ENCODE measurements at regions not wholly inside any gene's neighbourhood (a gene's known extent, or its start where the extent isn't known, plus 50 kb on each side); places are given as distances from the start of the nearest gene placed in this dataset.

DNA sequence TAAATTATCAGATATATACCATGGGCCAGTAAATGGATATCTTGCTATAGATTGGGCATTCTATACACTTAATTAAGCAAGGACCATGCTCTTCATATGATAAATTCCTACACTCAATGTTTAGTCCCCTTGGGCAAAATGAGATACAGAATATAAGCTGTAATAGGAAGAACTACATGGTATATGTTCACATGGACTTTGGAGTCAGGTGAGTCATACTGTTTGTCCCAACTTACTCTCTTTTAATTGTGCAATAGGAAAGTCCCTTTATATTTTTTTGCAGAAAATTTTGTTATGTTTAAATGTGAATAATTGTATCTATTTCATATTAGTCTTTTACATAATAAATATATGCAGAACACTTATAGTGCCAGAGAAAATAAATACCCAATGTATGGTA is 820.2 kb upstream of the ADAMTS5 start:
- no peak for TF ChIP-seq POLR2A (IDR thresholded peaks at IDR 0.05)
- TF ChIP-seq, protein P1, sequence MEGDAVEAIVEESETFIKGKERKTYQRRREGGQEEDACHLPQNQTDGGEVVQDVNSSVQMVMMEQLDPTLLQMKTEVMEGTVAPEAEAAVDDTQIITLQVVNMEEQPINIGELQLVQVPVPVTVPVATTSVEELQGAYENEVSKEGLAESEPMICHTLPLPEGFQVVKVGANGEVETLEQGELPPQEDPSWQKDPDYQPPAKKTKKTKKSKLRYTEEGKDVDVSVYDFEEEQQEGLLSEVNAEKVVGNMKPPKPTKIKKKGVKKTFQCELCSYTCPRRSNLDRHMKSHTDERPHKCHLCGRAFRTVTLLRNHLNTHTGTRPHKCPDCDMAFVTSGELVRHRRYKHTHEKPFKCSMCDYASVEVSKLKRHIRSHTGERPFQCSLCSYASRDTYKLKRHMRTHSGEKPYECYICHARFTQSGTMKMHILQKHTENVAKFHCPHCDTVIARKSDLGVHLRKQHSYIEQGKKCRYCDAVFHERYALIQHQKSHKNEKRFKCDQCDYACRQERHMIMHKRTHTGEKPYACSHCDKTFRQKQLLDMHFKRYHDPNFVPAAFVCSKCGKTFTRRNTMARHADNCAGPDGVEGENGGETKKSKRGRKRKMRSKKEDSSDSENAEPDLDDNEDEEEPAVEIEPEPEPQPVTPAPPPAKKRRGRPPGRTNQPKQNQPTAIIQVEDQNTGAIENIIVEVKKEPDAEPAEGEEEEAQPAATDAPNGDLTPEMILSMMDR (IDR thresholded peaks at IDR 0.05), result no peak
- Histone ChIP-seq H3K4me3 (no peak overlapping the region), H3K27me3 (no peaks in the 10 kb centered on the region), H3K36me3 (no peaks in the 10 kb centered on the region), H3K27ac (no peak overlapping the region), H3K4me1 (no peaks in the 10 kb centered on the region), H3K9me3 (no peaks in the 10 kb centered on the region)
- no peak for DNase-seq

DNA sequence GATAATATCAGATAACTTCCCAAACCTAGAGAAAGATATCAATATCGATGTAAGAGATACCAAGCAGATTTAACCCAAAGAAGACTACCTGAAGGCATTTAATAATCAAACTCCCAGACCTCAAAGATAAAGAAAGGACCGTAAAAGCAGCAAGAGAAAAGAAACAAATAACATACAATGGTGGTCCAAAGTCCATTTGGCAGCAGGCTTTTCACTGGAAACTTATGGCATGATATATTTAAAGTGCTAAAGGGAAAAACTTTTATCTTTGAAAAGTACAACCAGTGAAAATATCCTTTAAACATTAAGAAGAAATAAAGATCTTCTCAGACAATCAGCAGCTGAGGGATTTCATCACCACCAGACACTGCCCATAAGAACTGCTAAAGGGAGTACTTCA is 812.7 kb upstream of the ADAMTS5 start:
- Histone ChIP-seq H3K9me3 (no peaks in the 10 kb centered on the region), H3K27ac (no peak overlapping the region), H3K4me3 (no peak overlapping the region), H3K4me1 (no peaks in the 10 kb centered on the region), H3K36me3 (no peaks in the 10 kb centered on the region), H3K27me3 (no peaks in the 10 kb centered on the region)
- no peak for DNase-seq
- no peak for TF ChIP-seq POLR2A (IDR thresholded peaks at IDR 0.05)
- TF ChIP-seq, protein P1 (IDR thresholded peaks at IDR 0.05), result no peak

DNA sequence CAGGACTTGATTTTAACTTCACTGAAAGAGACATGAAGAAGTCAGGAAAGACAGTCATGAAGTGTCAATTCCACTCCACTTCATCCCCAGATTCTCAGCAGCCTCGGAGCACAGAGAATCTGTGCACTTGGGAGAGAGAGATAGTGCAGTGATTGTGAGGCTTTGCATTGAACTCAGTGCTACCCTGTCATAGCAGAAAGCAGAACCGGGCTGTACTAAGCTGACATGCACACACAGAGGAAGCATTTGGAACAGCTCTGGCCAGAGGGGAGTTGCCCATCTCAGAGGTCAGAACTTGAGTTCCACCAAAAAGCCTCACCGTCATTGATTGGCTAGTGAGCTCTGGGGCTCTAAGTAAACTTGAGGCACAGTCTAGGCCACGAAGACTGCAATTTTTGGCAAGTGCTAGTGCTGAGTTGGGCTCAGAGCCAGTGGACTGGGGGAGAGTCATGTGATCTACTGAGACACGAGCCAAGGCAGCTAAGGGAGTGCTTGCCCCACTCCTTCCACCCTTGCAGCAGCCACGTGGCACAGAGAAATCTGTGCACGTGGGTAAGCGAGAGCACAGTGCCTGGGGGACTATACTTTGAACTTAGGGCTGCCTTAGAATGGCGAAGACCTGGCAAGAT is 810.2 kb upstream of the ADAMTS5 start:
- no peaks in the 10 kb centered on the region for H3K27me3 ChIP-seq

DNA sequence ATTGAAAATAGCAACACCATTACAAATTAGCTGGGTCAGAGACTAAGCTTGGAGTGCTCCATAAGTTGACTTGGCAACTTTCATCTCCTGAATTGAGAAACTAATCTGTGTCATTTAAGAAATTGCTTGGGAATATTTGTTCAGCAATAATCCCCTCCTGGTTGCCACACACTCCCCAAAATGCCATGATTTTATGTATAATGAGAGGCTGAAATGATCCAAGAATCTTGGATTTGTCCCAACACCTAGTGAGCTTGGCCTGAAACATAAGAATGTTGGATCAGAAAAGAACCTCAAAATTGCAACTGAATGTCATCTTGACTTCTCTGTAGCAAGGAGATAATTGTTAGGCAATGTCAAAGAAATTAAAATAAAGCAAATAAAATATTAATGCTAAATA is 805.9 kb upstream of the ADAMTS5 start:
- no peaks in the 10 kb centered on the region for H3K27me3 ChIP-seq
- H3K4me1 ChIP-seq, result no peaks in the 10 kb centered on the region
- no peak overlapping the region for H3K4me3 ChIP-seq
- H3K36me3 ChIP-seq, result no peaks in the 10 kb centered on the region
- no peaks in the 10 kb centered on the region for H3K9me3 ChIP-seq
- no peak overlapping the region for H3K27ac ChIP-seq
- no peak for TF ChIP-seq POLR2A (IDR thresholded peaks at IDR 0.05)
- TF ChIP-seq, protein P1 (IDR thresholded peaks at IDR 0.05), result no peak
- DNase-seq, result no peak

More for the DNA sequence above, 810.2 kb upstream of the ADAMTS5 start:
- TF ChIP-seq, protein P1 (IDR thresholded peaks at IDR 0.05), result no peak
- TF ChIP-seq POLR2A (IDR thresholded peaks at IDR 0.05), result no peak
- Histone ChIP-seq H3K27ac (no peak overlapping the region), H3K4me3 (no peak overlapping the region), H3K9me3 (no peaks in the 10 kb centered on the region), H3K4me1 (no peaks in the 10 kb centered on the region), H3K36me3 (no peaks in the 10 kb centered on the region)
- peak in 1 of 3 donors; percentile 50 for DNase-seq

DNA sequence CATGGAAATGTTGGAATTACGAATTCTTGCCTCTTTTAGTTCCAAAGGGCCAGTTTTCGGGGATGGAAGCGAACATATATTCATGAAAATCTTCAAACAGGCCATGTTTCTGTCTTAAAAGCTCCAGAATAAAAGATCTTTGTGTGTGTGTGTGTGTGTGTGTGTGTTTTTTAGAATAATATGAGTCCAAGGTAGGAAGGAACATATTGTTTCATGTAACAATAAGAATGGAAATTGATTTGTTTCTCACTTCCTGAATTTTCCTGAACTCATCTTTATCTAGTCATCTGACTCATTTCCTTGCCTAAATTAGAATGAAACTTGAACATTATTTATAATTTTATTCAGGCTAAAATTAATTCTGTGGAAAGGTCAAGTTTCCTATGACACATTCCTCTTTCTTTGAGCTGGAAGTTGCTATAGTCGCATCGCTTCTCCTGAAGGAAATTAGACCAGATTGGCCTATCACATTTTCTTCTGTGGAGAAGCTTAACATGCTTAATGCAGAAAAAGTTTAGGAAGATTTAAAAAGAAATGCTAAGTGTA is 805.1 kb upstream of the ADAMTS5 start:
- H3K36me3 ChIP-seq, result no peaks in the 10 kb centered on the region
- H3K4me1 ChIP-seq, result no peaks in the 10 kb centered on the region
- H3K27ac ChIP-seq, result no peak overlapping the region
- TF ChIP-seq, protein P1 (IDR thresholded peaks at IDR 0.05), result no peak
- TF ChIP-seq POLR2A (IDR thresholded peaks at IDR 0.05), result no peak
- DNase-seq, result no peak
- H3K4me3 ChIP-seq, result no peak overlapping the region
- no peaks in the 10 kb centered on the region for H3K27me3 ChIP-seq
- no peaks in the 10 kb centered on the region for H3K9me3 ChIP-seq
